H7 (cell line): ENCODE measurements at regions not wholly inside any gene's neighbourhood (a gene's known extent, or its start where the extent isn't known, plus 50 kb on each side); places are given as distances from the start of the nearest gene placed in this dataset.
"Not testable (repeated sequence)": the region's sequence is repeated elsewhere in the genome, so short reads cannot be mapped to it uniquely, and the experiment has no call there.

Experiments used
- DNase-seq: peaks from one replicate; pipeline ENCODE4 v3.0.0; 2012
- H3K27me3 ChIP-seq: 2 replicates; pipeline ENCODE4 v1.6.0; 2011; ENCODE audit warnings: mild to moderate bottlenecking, low read length; ENCODE audit not compliant: control insufficient read depth, insufficient read depth
- H3K36me3 ChIP-seq: replicated peaks from 2 replicates; pipeline ENCODE4 v1.5.1; 2011; ENCODE audit warnings: low read length; ENCODE audit not compliant: control insufficient read depth, insufficient read depth
- H3K4me3 ChIP-seq: 2 replicates; pipeline ENCODE4 v1.5.1; 2011; ENCODE audit warnings: low read depth, mild to moderate bottlenecking, control low read depth, low read length, moderate library complexity; ENCODE audit not compliant: insufficient read depth

DNA sequence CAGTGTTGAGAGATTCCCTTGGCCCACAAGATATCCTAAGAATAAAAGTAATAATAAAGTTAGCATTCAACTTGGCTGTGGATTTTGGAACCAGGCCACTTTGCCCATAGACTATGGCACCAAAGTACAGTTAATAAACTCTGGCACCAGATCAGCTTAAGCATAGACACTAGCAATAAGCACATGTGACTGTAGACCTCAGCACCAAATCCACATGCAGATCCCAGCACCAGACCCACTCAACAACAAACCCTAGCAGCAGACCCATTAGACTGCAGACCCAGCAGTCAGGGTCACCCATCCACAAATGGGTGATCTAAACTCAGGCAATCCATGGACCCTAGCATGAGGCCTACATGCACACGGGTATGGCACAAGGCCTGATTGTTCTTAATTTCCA lies 384.8 kb upstream of the CADM2 start:
- Histone ChIP-seq H3K4me3 (no peak overlapping the region), H3K27me3 (no peaks in the 10 kb centered on the region), H3K36me3 (no peaks in the 10 kb centered on the region)
- DNase-seq: no peak

DNA sequence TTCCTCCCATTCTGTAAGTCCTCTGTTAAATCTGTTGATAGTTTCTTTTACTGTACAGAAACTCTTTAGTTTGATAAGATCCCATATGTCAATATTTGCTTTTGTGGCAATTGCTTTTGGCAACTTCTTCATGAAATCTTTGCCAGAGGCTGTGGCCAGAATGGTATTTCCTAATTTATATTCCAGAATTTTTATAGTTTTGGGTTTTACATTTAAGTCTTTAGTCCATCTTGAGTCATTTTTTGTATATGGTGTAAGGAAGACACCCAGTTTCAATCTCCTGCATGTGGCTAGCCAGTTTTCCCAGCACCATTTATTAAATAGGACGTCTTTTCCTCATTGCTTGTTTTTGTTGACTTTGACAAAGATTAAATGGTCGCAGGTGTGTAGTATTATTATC lies 372.4 kb upstream of the CADM2 start:
- Histone ChIP-seq H3K27me3 (no peaks in the 10 kb centered on the region), H3K36me3 (no peaks in the 10 kb centered on the region), H3K4me3 (no peak overlapping the region)
- no peak for DNase-seq

DNA sequence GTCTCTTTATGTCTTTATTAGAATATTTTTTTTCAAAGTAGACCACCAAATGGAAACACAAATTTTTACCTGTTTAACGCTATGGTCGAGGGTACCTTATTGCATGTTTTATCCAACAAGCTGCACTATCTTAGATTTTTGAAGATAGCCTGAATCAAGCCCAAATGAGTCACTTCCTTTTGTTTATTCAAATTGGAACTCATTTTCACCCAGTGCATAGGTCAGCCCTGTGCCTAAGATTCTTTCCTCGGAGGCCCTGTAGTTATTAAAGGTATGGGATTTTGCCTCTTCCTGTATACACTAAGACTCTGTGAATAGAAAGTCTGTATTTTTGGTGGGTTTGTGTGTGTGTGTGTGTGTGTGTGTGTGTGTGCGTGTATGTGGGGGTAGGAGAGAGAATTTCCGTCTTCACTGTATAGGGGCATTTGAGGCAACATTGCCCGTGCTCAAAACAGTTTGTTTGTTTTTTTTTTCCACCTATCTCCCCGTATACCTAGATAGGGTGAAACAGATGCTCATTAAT lies 358.0 kb upstream of the CADM2 start:
- H3K27me3 ChIP-seq: no peaks in the 10 kb centered on the region
- no peak for DNase-seq
- H3K36me3 ChIP-seq: no peaks in the 10 kb centered on the region
- H3K4me3 ChIP-seq: no peak overlapping the region

DNA sequence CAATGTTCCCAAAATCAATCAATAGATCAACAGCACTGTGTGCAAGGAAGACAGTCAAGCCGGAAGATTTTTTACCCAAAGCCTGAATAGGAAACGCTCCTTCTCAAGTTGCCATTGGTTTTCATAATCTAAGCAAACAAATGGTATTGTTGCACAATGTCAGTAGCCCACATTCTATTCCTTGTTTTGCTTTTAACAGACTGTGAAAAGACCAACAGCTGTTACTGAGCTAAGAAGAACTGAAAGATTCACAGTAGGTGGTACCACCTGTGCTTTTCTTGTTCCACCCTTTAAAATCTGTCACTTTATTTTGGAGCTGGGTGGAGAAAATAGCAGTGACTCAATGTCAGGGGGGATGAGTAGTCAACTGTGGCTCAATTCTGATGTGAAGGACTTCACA lies 357.5 kb upstream of the CADM2 start:
- Histone ChIP-seq H3K36me3 (no peaks in the 10 kb centered on the region), H3K27me3 (no peaks in the 10 kb centered on the region), H3K4me3 (no peak overlapping the region)
- peak; percentile 5 for DNase-seq

DNA sequence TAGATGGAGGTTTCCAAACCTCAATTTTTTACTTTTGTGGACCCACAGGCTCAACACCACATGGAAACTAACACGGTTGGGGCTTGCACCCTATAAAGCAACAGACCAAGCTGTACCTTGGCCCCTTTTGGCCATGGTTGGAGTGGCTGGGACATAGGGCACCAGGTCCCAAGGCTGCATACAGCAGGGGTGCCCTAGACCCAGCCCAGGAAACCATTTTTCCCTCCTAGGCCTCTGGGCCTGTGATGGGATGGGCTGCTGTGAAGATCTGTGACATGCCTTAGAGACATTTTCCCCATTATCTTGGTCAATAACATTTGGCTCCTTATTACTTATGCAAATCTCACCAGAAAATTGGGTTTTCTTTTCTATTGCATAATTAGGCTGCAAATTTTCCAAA lies 337.0 kb upstream of the CADM2 start:
- no peaks in the 10 kb centered on the region for H3K36me3 ChIP-seq
- H3K27me3 ChIP-seq: no peaks in the 10 kb centered on the region
- no peak for DNase-seq
- no peak overlapping the region for H3K4me3 ChIP-seq

DNA sequence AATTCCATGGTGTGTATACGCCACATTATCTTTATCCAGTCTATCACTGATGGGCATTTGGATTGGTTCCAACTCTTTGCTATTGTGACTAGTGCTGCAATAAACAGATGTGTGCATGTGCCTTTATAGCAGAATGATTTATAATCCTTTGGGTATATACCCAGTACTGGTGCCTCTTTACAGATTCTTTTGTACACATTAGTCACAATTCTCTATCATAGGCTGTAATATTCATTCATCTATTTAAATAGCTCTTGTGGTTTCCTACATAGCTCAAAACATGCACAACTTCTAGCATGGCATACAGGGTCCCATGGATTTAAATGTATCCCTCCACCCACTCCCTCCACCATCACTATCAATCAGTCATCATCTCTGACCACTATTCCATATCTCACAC lies 324.1 kb upstream of the CADM2 start:
- Histone ChIP-seq H3K36me3 (no peaks in the 10 kb centered on the region), H3K4me3 (no peak overlapping the region), H3K27me3 (no peaks in the 10 kb centered on the region)
- no peak for DNase-seq

DNA sequence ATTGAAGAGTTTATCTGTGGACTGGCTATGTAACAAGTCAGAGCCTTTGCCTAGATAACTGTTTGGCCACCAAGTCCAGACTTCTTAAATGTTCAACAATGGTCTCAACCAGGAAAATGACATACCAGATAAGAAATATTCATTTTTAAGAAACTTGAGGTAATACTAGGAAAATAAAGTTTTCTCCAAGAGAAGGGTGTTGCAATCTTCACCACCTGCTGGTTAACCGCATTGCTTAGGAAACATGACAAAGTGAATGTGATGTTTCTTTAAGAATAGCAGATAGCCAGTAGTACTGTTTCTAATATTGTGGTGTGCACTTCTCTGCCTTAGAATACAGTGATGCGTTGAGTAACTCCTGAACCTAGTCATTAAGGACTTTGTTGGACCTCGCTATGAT lies 321.5 kb upstream of the CADM2 start:
- Histone ChIP-seq H3K4me3 (no peak overlapping the region), H3K27me3 (no peaks in the 10 kb centered on the region), H3K36me3 (no peaks in the 10 kb centered on the region)
- DNase-seq: no peak

DNA sequence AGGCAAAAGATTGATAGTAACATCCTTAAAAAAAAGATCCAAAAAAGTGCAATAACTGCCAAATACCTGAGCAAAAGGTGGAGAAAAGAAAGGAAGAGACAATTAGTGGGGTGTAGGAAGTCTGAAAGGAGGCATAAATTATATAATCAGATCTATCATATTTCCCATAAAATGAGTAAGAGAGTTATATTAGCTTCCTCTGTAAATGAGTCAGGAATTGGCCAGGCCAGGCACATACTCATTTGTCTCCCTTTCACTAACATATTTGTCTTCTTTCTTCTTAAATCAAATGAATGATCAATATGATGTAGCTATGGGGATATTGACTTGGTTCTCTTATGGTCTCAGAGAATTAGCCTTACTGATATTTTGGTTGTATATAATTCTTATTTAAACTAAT lies 292.3 kb upstream of the CADM2 start:
- Histone ChIP-seq H3K36me3 (no peaks in the 10 kb centered on the region), H3K27me3 (no peaks in the 10 kb centered on the region), H3K4me3 (no peak overlapping the region)
- no peak for DNase-seq

DNA sequence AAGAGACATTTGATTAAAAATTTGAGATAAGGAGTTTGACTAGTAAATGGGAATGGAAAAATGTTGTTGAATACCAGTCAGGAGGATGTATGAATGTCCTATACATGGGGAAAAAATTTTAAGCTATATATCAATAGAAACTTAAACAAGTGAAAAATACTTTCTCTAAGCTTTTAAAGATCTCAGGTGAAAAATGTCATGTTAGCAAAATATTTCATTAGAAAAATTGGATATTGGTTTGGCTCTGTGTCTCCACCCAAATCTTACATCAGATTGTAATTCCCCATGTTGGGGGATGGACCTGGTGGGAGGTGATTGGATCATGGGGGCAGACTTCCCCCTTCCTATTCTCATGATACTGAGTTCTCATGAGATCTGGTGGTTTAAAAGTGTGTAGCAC lies 279.6 kb upstream of the CADM2 start:
- no peak overlapping the region for H3K4me3 ChIP-seq
- no peaks in the 10 kb centered on the region for H3K36me3 ChIP-seq
- no peaks in the 10 kb centered on the region for H3K27me3 ChIP-seq
- DNase-seq: no peak

DNA sequence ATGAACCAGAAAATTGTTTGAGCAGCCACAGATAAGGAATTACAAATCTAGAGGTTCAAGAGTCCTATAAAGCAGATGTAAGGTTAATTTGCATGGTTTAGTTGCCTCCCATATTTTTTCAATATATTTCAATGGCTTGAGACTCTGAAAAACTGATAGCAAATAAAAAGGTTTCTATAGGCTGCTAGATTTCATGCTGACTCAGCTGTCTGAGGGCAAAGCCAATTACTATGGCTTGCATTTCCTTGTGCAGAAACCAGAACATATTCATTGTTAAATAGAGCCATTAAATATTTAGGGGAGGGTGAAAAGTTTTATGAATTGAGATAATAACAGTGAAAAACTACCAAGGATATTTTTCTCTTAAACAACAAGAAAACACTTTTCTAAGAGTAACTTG lies 278.1 kb upstream of the CADM2 start:
- Histone ChIP-seq H3K4me3 (no peak overlapping the region), H3K36me3 (no peaks in the 10 kb centered on the region), H3K27me3 (no peaks in the 10 kb centered on the region)
- DNase-seq: no peak

DNA sequence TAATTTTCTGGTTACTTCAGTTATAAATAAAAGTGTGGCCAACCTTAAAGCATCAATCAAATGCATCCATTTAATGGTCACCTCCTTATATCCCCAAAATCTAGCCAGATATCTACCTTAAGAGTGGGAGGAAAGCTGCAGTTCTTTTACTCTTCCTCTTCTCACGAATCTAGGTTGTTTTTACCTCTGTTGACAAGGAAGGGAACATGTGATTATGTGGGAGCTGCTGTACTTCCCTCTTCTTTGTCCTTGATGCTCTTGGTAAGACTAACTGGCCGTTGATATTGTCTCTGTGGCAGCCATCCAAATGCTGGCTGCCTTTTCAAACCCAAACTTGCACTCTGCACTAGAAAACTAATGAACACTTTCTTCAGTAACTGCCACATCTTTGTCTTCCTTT lies 275.3 kb upstream of the CADM2 start:
- no peak for DNase-seq
- H3K4me3 ChIP-seq: no peak overlapping the region
- no peaks in the 10 kb centered on the region for H3K36me3 ChIP-seq
- no peaks in the 10 kb centered on the region for H3K27me3 ChIP-seq

DNA sequence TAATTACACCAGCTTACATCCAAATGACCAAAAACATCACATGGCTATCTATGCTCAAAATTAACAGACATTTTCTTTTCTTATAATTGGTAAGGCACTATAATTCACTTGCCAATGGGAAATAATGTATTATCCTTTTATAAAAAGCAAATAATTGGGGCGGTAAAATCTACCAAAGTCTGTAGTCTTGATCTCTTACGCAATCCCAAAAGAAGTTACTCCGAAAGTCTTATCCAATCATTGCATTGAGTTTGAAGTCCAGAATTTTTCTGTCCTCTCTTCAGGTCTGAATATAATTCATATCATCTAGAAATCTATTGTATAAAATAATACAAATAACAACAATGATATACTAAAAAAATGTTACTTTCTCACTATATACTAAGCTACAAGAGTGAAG lies 273.3 kb upstream of the CADM2 start:
- Histone ChIP-seq H3K27me3 (no peaks in the 10 kb centered on the region), H3K36me3 (no peaks in the 10 kb centered on the region), H3K4me3 (no peak overlapping the region)
- no peak for DNase-seq

DNA sequence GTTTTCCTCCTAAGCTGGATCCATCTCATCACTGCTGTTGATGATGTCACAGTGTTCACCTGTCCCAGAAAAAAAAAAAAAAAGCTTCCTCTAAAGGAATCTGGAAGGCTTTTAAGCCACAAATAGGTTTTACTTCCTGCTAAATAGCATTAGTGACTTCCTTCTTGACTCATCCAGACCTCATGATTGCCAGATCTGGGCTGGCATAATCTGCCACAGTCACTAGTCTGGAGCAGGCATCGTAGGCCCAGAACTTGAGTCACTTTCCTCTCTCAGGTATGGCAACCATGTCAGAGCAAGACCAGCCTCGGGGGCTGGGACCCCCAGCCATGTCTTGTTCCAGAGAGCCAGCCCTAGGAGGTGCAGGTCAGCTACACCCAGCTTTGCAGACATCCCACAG lies 266.5 kb upstream of the CADM2 start:
- no peaks in the 10 kb centered on the region for H3K27me3 ChIP-seq
- H3K4me3 ChIP-seq: no peak overlapping the region
- H3K36me3 ChIP-seq: no peaks in the 10 kb centered on the region
- DNase-seq: no peak

DNA sequence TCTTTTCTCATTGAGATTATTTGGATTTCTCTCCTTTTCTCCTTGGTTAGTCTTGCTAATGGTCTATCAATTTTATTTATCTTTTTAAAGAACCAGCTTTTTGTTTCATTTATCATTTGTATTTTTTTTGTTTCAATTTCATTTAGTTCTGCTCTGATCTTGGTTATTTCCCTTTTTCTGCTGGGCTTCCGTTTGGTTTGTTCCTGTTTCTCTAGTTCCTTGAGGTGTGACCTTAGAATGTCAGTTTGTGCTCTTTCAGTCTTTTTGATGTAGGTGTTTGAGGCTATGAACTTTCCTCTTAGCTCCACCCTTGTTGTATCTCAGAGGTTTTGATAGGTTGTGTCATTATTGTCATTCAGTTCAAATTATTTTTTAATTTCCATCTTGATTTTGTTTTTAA lies 248.5 kb upstream of the CADM2 start:
- not testable (repeated sequence) for H3K4me3 ChIP-seq, H3K27me3 ChIP-seq, DNase-seq, H3K36me3 ChIP-seq

DNA sequence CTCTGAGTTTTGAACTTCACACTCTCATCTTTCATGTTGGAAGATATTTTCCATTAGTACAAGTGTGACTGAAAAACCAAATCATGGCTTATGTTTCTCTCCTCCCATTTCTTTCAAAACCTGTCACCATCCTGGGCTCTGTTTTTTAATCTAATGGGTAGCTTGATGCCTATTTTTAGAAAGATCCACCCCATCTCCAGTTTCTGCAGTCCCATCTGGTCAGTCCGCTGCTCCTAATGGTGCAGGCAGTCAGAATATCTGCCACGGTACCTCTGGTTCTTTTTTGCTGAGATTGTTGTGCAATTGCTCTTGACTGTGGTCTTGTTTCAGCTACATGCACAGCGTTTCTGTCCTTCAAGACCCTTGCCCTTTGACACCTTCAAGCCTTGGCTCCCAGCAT lies 240.9 kb upstream of the CADM2 start:
- DNase-seq: no peak
- Histone ChIP-seq H3K36me3 (no peaks in the 10 kb centered on the region), H3K27me3 (no peaks in the 10 kb centered on the region), H3K4me3 (no peak overlapping the region)

DNA sequence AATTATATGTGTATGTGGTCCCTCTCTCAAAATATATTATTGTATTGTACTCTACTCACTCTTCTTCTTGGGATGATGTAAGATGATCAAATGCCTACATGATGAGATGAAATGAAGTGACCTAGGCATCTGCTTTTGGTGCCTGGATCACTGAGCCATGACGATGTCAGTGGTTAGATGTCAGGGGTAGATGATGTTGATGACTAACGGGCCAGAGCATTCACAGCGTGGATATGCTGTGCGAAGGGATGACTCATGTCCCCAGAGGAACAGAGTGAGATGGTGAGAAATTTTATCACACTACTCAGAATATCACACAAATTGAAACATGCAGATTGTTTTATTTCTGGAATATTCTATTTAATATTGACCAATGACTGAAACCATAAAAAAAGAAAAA lies 233.9 kb upstream of the CADM2 start:
- Histone ChIP-seq H3K27me3 (no peaks in the 10 kb centered on the region), H3K4me3 (no peak overlapping the region), H3K36me3 (no peaks in the 10 kb centered on the region)
- no peak for DNase-seq
